Activated CD4-positive, CD25-positive, alpha-beta regulatory T cell (primary cell): ENCODE measurements at regions not wholly inside any gene's neighbourhood (a gene's known extent, or its start where the extent isn't known, plus 50 kb on each side); places are given as distances from the start of the nearest gene placed in this dataset.
"Not testable (repeated sequence)": the region's sequence is repeated elsewhere in the genome, so short reads cannot be mapped to it uniquely, and the experiment has no call there.

Experiments used
- DNase-seq, 4 experiments: peaks; one replicate each; lab custom pipeline; 2025; lab: John Stamatoyannopoulos, UW

- DNase-seq, result no peak
These were observed 66.1 kb upstream of the SMURF2 start for GRCh38 chr17:64728041-64728695.

GRCh38 chr17:64726025-64726424, 63.9 kb upstream of the SMURF2 start:
- not testable (repeated sequence) for DNase-seq

GRCh38 chr17:64724246-64724645, 62.1 kb upstream of the SMURF2 start:
- DNase-seq, result not testable (repeated sequence)

GRCh38 chr17:64723781-64724180, 61.7 kb upstream of the SMURF2 start:
- DNase-seq, result no peak

- DNase-seq, result not testable (repeated sequence)
These were observed 59.4 kb upstream of the SMURF2 start for GRCh38 chr17:64721556-64721955.

GRCh38 chr17:64720253-64720652, 58.1 kb upstream of the SMURF2 start:
- DNase-seq, result not testable (repeated sequence)

- not testable (repeated sequence) for DNase-seq
These were observed 57.4 kb upstream of the SMURF2 start for GRCh38 chr17:64719517-64719916.

- not testable (repeated sequence) for DNase-seq
These were observed 56.7 kb upstream of the SMURF2 start for GRCh38 chr17:64718816-64719215.

GRCh38 chr17:64718058-64718457, 56.0 kb upstream of the SMURF2 start:
- DNase-seq, result no peak

- DNase-seq, result not testable (repeated sequence)
These were observed 54.4 kb upstream of the SMURF2 start for GRCh38 chr17:64716496-64716895.

- DNase-seq, result not testable (repeated sequence)
These were observed 51.7 kb upstream of the SMURF2 start for GRCh38 chr17:64713786-64714185.

GRCh38 chr17:64712557-64713351, 50.6 kb upstream of the SMURF2 start:
- DNase-seq, result not testable (repeated sequence)
